ENCODE measurements at regions not wholly inside any gene's neighbourhood (a gene's known extent, or its start where the extent isn't known, plus 50 kb on each side); places are given as distances from the start of the nearest gene placed in this dataset.

DNA sequence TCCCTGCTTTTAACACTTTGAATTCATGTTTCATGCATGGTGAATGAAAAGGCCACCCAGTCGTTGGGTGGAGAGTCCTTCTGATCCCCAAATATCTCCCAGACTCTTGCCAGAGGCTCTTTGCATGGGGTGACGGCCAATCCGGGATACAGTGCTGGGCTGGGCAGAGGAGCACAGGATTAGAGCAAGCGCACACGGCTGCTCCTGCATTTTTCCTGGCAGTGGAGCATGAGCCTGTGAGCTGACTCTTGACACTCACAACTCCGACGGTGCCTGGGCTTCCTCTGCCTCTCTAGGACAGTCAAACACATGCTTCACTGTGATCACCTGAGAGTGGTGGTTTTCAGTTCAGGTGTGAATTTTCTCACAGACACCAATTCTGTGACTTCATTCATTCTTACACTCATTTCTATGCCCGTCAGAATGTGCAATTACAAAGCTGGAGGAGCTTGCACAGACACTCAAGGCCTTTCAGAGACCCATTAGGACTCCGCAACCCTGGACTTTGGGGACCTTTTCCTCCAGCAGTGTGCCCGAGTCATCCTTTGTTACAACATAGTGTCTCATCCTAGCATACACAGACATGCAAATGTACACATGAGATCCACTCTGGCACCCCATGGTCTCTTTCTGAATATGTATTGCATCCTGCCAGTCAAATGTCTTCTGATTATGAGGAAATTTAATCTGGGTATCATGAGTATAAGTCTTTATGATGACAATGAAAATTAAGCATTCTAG lies 206.6 kb downstream of the ICE1 start:
- TF ChIP-seq, protein P1, sequence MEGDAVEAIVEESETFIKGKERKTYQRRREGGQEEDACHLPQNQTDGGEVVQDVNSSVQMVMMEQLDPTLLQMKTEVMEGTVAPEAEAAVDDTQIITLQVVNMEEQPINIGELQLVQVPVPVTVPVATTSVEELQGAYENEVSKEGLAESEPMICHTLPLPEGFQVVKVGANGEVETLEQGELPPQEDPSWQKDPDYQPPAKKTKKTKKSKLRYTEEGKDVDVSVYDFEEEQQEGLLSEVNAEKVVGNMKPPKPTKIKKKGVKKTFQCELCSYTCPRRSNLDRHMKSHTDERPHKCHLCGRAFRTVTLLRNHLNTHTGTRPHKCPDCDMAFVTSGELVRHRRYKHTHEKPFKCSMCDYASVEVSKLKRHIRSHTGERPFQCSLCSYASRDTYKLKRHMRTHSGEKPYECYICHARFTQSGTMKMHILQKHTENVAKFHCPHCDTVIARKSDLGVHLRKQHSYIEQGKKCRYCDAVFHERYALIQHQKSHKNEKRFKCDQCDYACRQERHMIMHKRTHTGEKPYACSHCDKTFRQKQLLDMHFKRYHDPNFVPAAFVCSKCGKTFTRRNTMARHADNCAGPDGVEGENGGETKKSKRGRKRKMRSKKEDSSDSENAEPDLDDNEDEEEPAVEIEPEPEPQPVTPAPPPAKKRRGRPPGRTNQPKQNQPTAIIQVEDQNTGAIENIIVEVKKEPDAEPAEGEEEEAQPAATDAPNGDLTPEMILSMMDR (IDR thresholded peaks at IDR 0.05; ENCODE audit: insufficient read depth, low read length): no peak
- TF ChIP-seq, protein P2, sequence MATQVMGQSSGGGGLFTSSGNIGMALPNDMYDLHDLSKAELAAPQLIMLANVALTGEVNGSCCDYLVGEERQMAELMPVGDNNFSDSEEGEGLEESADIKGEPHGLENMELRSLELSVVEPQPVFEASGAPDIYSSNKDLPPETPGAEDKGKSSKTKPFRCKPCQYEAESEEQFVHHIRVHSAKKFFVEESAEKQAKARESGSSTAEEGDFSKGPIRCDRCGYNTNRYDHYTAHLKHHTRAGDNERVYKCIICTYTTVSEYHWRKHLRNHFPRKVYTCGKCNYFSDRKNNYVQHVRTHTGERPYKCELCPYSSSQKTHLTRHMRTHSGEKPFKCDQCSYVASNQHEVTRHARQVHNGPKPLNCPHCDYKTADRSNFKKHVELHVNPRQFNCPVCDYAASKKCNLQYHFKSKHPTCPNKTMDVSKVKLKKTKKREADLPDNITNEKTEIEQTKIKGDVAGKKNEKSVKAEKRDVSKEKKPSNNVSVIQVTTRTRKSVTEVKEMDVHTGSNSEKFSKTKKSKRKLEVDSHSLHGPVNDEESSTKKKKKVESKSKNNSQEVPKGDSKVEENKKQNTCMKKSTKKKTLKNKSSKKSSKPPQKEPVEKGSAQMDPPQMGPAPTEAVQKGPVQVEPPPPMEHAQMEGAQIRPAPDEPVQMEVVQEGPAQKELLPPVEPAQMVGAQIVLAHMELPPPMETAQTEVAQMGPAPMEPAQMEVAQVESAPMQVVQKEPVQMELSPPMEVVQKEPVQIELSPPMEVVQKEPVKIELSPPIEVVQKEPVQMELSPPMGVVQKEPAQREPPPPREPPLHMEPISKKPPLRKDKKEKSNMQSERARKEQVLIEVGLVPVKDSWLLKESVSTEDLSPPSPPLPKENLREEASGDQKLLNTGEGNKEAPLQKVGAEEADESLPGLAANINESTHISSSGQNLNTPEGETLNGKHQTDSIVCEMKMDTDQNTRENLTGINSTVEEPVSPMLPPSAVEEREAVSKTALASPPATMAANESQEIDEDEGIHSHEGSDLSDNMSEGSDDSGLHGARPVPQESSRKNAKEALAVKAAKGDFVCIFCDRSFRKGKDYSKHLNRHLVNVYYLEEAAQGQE (IDR thresholded peaks at IDR 0.05; ENCODE audit: insufficient replicate concordance, low read depth): no peak
- TF ChIP-seq POLR2AphosphoS5 (IDR thresholded peaks at IDR 0.05; ENCODE audit: low read depth) (no peak), SPI1 (IDR thresholded peaks at IDR 0.05; ENCODE audit: borderline replicate concordance, low read depth) (no peak)

Measured in HL-60 (cell line).